ENCODE measurements at regions not wholly inside any gene's neighbourhood (a gene's known extent, or its start where the extent isn't known, plus 50 kb on each side); places are given as distances from the start of the nearest gene placed in this dataset.
"Not testable (repeated sequence)": the region's sequence is repeated elsewhere in the genome, so short reads cannot be mapped to it uniquely, and the experiment has no call there.

DNA sequence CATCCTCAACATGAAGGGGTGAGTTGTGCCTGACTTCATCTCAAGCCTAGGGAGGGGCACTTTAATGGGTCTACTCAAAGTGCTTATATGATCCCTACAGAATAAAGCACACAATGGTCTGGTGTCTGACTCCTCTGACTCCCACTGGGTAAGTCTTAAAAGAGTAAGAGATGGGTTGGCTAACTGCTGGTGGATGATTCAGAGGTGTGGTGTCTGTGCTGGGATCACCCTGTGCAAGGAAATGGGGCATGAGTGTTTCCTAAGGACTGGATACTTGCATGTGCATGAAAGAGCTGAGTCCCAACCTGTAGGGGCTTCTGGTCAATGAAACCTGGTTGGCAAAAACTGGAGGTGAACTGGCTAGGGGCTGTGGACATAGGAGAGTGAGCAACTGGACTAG is 158.8 kb downstream of the IL20RB start:
- DNase-seq = no peak

- peak; percentile 7 for DNase-seq
These were observed 164.0 kb downstream of the IL20RB start for GRCh38 chr3:137121704-137122314.

- DNase-seq = no peak
These were observed 173.3 kb downstream of the IL20RB start for GRCh38 chr3:137131081-137131480.

DNA sequence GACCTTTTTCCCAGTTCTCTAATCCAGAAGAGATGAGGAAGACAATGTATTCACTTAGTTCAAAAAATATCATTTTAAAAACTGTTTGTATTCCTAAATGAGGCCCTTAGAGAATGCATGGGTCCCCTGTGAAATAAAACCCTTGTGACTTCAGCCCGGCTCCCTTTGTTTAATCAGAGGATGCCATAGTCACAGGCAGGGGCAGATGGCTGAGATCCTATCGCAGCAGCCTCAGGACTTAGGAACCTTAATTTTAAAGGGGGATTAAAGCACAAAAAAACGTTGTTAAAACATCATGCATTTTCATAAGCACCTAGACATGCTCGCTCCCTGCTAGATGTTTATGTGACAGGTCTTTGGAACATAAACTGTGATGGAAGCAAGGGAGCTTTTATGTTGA is 176.6 kb downstream of the IL20RB start:
- no peak for DNase-seq

- no peak for DNase-seq
These were observed 190.6 kb downstream of the IL20RB start for GRCh38 chr3:137148406-137148805.

DNA sequence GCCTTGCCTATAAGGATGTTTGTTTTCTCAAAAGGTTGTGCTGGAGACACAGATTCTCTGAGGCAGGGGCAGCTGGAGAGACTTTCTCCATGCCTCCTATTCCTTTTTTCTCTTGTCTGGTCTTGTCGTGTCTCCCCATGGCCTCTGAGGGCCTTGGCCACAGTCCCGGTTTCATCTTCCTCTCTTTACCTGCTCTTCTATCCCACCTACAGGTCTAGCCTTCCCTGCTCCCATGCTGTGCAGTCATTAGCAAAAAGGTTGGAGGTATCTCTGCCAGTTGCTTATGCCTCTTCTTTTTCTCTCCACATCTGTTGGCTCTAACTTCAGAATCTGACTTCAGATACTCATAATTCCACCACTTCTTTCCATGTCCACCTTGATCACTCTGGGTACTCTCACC is 191.1 kb downstream of the IL20RB start:
- no peak for DNase-seq

DNA sequence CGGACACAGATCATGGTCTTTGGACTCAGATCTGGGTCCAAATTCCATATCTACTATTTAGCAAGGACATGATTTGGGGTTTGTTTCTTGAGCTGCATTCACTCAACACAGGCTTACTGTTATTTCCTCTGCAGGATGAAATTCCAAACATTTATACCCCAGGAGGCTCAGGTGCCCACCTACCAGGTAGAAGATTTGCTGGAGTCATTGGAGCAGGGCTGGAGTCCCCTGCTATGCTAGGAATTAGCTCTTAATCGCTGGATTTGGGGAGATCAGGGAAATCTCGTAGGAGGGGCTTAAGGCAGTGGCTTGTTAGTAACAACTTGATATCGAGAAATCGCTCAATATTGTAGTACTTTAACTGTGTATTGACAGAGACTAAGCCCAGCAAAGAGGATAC is 193.0 kb downstream of the IL20RB start:
- DNase-seq = no peak

GRCh38 chr3:137153046-137153445 is 195.3 kb downstream of the IL20RB start:
- not testable (repeated sequence) for DNase-seq

- no peak for DNase-seq
These were observed 205.6 kb downstream of the IL20RB start for GRCh38 chr3:137163241-137163871.

DNA sequence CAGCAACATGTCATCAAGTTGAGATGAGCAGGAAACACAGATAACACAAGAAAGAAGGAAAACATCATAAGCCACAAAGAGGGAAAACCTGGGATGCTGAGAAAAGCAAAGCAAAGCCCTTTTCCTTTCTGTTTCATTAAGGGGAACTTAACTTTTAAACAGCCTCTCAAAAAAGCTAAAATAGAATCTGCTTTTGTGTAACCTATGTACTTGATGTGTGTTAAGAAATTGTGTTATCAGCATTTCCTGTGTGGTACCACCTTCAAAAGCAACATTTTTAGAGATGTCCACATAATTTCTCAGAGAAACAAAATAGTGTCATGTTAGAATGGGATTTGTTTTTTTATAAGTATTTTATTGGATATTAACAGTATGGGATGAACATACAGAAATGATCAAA is 206.2 kb downstream of the IL20RB start:
- no peak for DNase-seq

- peak; percentile 27 for DNase-seq
These were observed 207.5 kb downstream of the IL20RB start for GRCh38 chr3:137165117-137165806.

GRCh38 chr3:137171834-137172603 is 214.2 kb downstream of the IL20RB start:
- no peak for DNase-seq

DNA sequence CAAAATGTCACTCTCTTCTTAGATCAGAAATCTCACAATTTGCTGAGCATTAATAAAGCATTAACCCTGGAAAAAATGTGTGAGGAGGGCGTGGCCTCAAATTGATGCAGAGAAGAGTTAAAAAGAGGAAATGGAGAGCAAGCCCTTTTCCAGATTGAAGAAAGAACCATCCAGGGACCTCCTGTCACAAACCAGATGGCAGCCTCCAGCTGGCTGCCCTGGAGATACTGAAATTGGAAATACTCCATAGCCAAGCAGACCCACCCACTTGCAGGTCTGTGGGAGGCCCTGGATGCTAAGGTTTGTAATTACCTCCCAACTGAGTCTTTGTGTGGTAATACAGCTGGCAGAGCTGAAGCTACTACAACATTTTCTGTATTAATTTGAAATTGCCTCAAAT is 214.9 kb downstream of the IL20RB start:
- no peak for DNase-seq

GRCh38 chr3:137174514-137174913 is 216.7 kb downstream of the IL20RB start:
- DNase-seq = no peak

GRCh38 chr3:137180220-137180619 is 222.4 kb downstream of the IL20RB start:
- DNase-seq = no peak

- no peak for DNase-seq
These were observed 233.5 kb downstream of the IL20RB start for GRCh38 chr3:137191133-137191923.

DNA sequence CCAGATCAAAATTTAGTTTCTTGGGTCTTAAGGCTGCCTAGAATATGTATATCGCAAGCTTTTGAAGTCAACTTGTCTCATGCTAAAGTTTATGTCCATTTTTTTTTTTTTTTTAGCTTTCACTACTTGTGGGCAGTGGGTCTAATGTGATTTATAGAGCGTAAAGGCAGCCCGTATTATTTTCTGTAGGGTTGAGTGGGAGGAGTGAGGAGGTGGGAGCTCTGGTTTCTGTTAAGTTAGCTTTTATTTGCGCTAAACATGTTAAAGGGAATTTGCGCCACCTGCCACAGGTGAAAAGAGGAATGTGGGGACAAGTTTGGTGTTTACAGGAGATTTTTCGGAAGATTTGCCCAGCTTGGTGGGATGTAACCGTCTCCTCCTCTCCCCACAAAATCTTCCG is 234.2 kb downstream of the IL20RB start:
- DNase-seq = no peak

GRCh38 chr3:137194301-137194700 is 236.5 kb downstream of the IL20RB start:
- DNase-seq = no peak

GRCh38 chr3:137198374-137198773 is 240.6 kb downstream of the IL20RB start:
- DNase-seq = not testable (repeated sequence)

- DNase-seq = no peak
These were observed 241.9 kb downstream of the IL20RB start for GRCh38 chr3:137199678-137200077.

GRCh38 chr3:137201066-137201465 is 243.3 kb downstream of the IL20RB start:
- no peak for DNase-seq

DNA sequence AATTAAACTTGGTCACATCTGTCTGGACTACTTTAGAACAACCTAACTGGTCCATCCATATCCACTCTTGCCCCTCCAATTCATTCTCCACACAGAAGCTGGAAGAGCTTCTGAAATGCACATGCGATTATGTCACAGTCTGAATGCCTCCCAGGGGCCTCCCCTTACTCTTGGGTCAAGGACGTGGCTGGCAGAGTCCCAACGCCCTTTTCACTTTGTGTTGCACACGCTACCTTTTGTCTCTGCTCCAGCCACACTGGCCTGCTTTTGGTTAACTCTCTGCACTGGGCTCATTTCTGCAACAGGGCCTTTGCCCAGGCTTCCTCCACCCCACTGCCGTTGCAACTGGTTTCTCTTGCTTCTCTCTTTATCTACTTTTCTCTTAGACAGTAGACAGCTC is 245.2 kb downstream of the IL20RB start:
- DNase-seq = peak; percentile 0
